GM12891 (cell line): ENCODE measurements at regions not wholly inside any gene's neighbourhood (a gene's known extent, or its start where the extent isn't known, plus 50 kb on each side); places are given as distances from the start of the nearest gene placed in this dataset.

Experiments used
- POLR2A ChIP-seq: IDR thresholded peaks from 2 replicates; pipeline ENCODE4 v1.6.1; 2011; ENCODE audit warnings: low read depth, low read length, control low read depth
- POLR2AphosphoS5 ChIP-seq: IDR thresholded peaks from 2 replicates; pipeline ENCODE4 v1.6.1; 2011; ENCODE audit warnings: low read depth, low read length, control low read depth

DNA sequence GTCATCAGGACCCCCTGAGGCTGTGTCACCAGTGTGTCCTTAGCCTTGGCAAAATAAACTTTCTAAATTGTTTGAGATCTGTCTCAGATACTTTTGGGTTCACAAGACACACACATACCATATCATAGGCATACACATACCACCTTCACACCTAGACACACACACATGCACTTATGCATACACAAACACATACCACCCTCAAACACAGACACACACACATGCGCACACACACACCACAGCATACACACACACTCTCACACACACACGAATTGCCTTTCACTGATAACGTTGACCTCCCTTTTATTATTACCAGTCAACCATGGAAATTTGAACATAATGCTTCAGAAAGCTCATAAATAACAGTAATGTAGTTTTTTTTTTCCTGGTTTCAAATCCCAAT, 108.6 kb upstream of the MYLIP start:
- TF ChIP-seq POLR2AphosphoS5 (no peak), POLR2A (no peak)
